HCT116 (cell line): ENCODE measurements at regions not wholly inside any gene's neighbourhood (a gene's known extent, or its start where the extent isn't known, plus 50 kb on each side); places are given as distances from the start of the nearest gene placed in this dataset.

Experiments
- ATAC-seq: fragments of 200-7000 bp; cut with Tn5 transposase; 2 replicates; pipeline ENCODE4 v1.9.1; 2020; ENCODE audit warnings: mild to moderate bottlenecking, moderate library complexity
- BruUV-seq: library from RNA; stranded (reverse); fragments of 400-500 nt; replicated peaks from 2 replicates; lab custom pipeline; 2021; lab: Mats Ljungman, UMichigan
- CTCF ChIA-PET: fragments of 300-600 bp; sonication (Branson Sonifier 250); formaldehyde crosslinking; loops from one replicate; lab custom pipeline; 2021; ENCODE audit warnings: antibody characterized with exemption; lab: Charles Lee
- POLR2A ChIA-PET: fragments of 300-600, 350-600 bp; sonication (Branson Sonifier 250); formaldehyde crosslinking; loops from one replicate; lab custom pipeline; 2021; ENCODE audit warnings: antibody characterized with exemption; lab: Charles Lee
- RAD21 ChIA-PET, 2 experiments: fragments of 300-600 bp; sonication (Branson Sonifier 250); formaldehyde crosslinking; loops; one replicate each; lab custom pipeline; 2023; ENCODE audit warnings: low total read pairs in 2 of 2; ENCODE audit not compliant: uncharacterized antibody in 2 of 2, unreplicated experiment in 2 of 2, low non-redundant PET in 1 of 2; lab: Charles Lee
- DNase-seq: peaks from one replicate; pipeline ENCODE4 v3.0.0-alpha.2; 2010; ENCODE audit warnings: low read depth, low spot score
- H2AFZ ChIP-seq: fragments of 200-600 bp; shearing (Covaris generic), sonication (generic); 2 replicates; pipeline ENCODE4 v1.6.1; 2017; ENCODE audit warnings: low read depth, mixed run types, mixed read lengths, antibody characterized with exemption, low read length; ENCODE audit not compliant: poor library complexity, severe bottlenecking
- H3K27ac ChIP-seq: 2 replicates; pipeline ENCODE4 v1.5.1; 2012; ENCODE audit warnings: low read depth, low read length
- H3K27me3 ChIP-seq: fragments of 200-600 bp; sonication (generic); 2 replicates; pipeline ENCODE4 v1.6.1; 2016; ENCODE audit warnings: mixed run types, low read length, mixed read lengths; ENCODE audit not compliant: insufficient read depth
- H3K36me3 ChIP-seq, 2 experiments: fragments of 200-500 bp in 1 of 2; fragments of 200-600 bp in 1 of 2; sonication (Bioruptor generic) in 1 of 2; sonication (generic) in 1 of 2; 2 replicates each; pipeline versions ENCODE4 v1.5.1 to v1.6.1; 2014 to 2016; ENCODE audit warnings: low read length in 2 of 2, inconsistent platforms in 1 of 2, mixed read lengths in 1 of 2, mixed run types in 1 of 2; ENCODE audit not compliant: insufficient read depth in 2 of 2, control insufficient read depth in 1 of 2
- H3K4me1 ChIP-seq, 2 experiments: fragments of 200-600 bp in 1 of 2; sonication (generic) in 1 of 2; 2 replicates each; pipeline versions ENCODE4 v1.5.1 to v1.6.1; 2012 to 2017; ENCODE audit warnings: low read length in 2 of 2, inconsistent platforms in 1 of 2, mild to moderate bottlenecking in 1 of 2, mixed read lengths in 1 of 2, mixed run types in 1 of 2, moderate library complexity in 1 of 2; ENCODE audit not compliant: insufficient read depth in 2 of 2, control insufficient read depth in 1 of 2
- H3K4me2 ChIP-seq: fragments of 200-600 bp; sonication (generic); 2 replicates; pipeline ENCODE4 v1.6.1; 2017; ENCODE audit warnings: mixed run types, low read length, mixed read lengths
- H3K4me3 ChIP-seq, 2 experiments: fragments of 200-600 bp in 1 of 2; sonication (generic) in 1 of 2; replicated peaks in 1 of 2; 2 replicates each; pipeline ENCODE4 v1.5.1; 2011 to 2016; ENCODE audit warnings: low read length in 2 of 2, control low read depth in 1 of 2, low read depth in 1 of 2, mild to moderate bottlenecking in 1 of 2, mixed read lengths in 1 of 2, mixed run types in 1 of 2
- H3K79me2 ChIP-seq: fragments of 200-600 bp; sonication (generic); 2 replicates; pipeline ENCODE4 v1.6.1; 2017; ENCODE audit warnings: mild to moderate bottlenecking, mixed run types, low read length, moderate library complexity, mixed read lengths; ENCODE audit not compliant: insufficient read depth
- H3K9ac ChIP-seq: fragments of 200-600 bp; sonication (generic); 2 replicates; pipeline ENCODE4 v1.6.1; 2016; ENCODE audit warnings: low read length, mixed read lengths
- H3K9me2 ChIP-seq: fragments of 200-600 bp; sonication (generic), shearing (Covaris generic); 2 replicates; pipeline ENCODE4 v1.6.1; 2017; ENCODE audit warnings: mixed run types, mild to moderate bottlenecking, moderate library complexity; ENCODE audit not compliant: insufficient read depth
- H3K9me3 ChIP-seq, 2 experiments: fragments of 200-500 bp in 1 of 2; fragments of 200-600 bp in 1 of 2; sonication (Bioruptor generic) in 1 of 2; sonication (generic) in 1 of 2; 2 replicates each; pipeline ENCODE4 v1.6.1; 2014 to 2017; ENCODE audit warnings: low read length in 2 of 2, mixed read lengths in 2 of 2, inconsistent platforms in 1 of 2, low read depth in 1 of 2, mild to moderate bottlenecking in 1 of 2, mixed run types in 1 of 2, moderate library complexity in 1 of 2; ENCODE audit not compliant: control insufficient read depth in 1 of 2, insufficient read depth in 1 of 2
- H4K20me1 ChIP-seq: fragments of 200-600 bp; sonication (generic), shearing (Covaris generic); 2 replicates; pipeline ENCODE4 v1.6.1; 2017; ENCODE audit warnings: mixed run types, mild to moderate bottlenecking, moderate library complexity; ENCODE audit not compliant: insufficient read depth
- ELF1 ChIP-seq: IDR thresholded peaks from 2 replicates; pipeline ENCODE4 v1.6.1; 2012; ENCODE audit warnings: low read depth, borderline replicate concordance
- EZH2 ChIP-seq: fragments of 200-600 bp; sonication (generic); IDR thresholded peaks from 2 replicates; pipeline ENCODE4 v1.6.1; 2017; ENCODE audit warnings: antibody characterized with exemption, mixed run types
- EZH2phosphoT487 ChIP-seq: fragments of 200-600 bp; IDR thresholded peaks from 2 replicates; pipeline ENCODE4 v1.6.1; 2018; ENCODE audit warnings: antibody characterized with exemption, borderline replicate concordance
- POLR2AphosphoS5 ChIP-seq: IDR thresholded peaks from 2 replicates; pipeline ENCODE4 v1.6.1; 2011; ENCODE audit warnings: mild to moderate bottlenecking, low read depth, low read length, moderate library complexity
- SIN3A ChIP-seq: IDR thresholded peaks from 2 replicates; pipeline ENCODE4 v1.6.1; 2012; ENCODE audit warnings: low read depth
- TCF7L2 ChIP-seq: IDR thresholded peaks from 2 replicates; pipeline ENCODE4 v1.7.0; 2011; ENCODE audit warnings: borderline replicate concordance, inconsistent platforms; ENCODE audit not compliant: insufficient read depth, insufficient read length; ENCODE audit errors: extremely low read depth
- YY1 ChIP-seq: IDR thresholded peaks from 2 replicates; pipeline ENCODE4 v1.6.1; 2011; ENCODE audit warnings: low read length, low read depth, moderate library complexity, mild to moderate bottlenecking; ENCODE audit not compliant: insufficient replicate concordance; ENCODE audit errors: extremely low read depth
- intact Hi-C: fragments of 100-400 bp; cut with micrococcal nuclease; formaldehyde crosslinking; loops from 2 replicates; pipeline ENCODE4 v1.10.0; 2022
- TF ChIP-seq, protein P1 (sequence below), 3 experiments: fragments of 200-600 bp in 1 of 3; sonication (generic) in 1 of 3; IDR thresholded peaks in 2 of 3; conservative IDR thresholded peaks in 1 of 3; 2 replicates each; pipeline ENCODE4 v1.5.1; 2012 to 2017; ENCODE audit warnings: low read depth in 2 of 3, low read length in 2 of 3, antibody characterized with exemption in 1 of 3, borderline replicate concordance in 1 of 3, control low read depth in 1 of 3, mild to moderate bottlenecking in 1 of 3, mixed read lengths in 1 of 3, mixed run types in 1 of 3, moderate library complexity in 1 of 3; ENCODE audit not compliant: insufficient read depth in 1 of 3
- TF ChIP-seq, protein P2 (sequence below): IDR thresholded peaks from 2 replicates; pipeline ENCODE4 v1.6.1; 2012; ENCODE audit warnings: low read depth
- TF ChIP-seq, protein P3 (sequence below): IDR thresholded peaks from 2 replicates; pipeline ENCODE4 v1.6.1; 2012
- TF ChIP-seq, protein P4 (sequence below): IDR thresholded peaks from 2 replicates; pipeline ENCODE4 v1.6.1; 2012
- TF ChIP-seq, protein P5 (sequence below): IDR thresholded peaks from 2 replicates; pipeline ENCODE4 v1.6.1; 2011; ENCODE audit warnings: mild to moderate bottlenecking, low read length, moderate library complexity; ENCODE audit not compliant: insufficient replicate concordance; ENCODE audit errors: extremely low read depth

DNA sequence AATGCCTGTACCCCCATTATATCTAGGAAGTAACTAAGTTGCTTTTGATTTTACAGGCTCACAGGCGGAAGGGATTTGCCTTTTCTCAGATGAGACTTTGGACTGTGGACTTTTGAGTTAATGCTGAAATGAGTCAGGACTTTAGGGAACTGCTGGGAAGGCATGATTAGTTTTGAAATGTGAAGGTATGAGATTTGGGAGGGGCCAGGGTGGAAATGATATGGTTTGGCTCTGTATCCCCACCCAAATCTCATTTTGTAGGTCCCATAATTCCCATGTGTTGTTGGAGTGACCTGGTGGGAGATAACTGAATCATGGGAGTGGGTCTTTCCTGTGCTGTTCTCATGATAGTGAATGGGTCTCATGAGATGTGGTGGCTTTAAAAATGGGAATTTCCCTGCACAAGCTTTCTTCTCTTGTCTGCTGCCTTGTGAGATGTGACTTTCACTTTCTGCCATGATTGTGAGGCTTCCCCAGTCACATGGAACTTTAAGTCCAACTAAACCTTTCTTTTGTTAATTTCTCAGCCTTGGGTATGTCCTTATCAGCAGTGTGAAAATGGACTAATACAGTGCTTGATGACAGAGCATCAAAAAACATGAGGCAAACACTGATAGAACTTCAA is 1119.5 kb downstream of the PLA2G4A start (continued):
- TF ChIP-seq, protein P1, sequence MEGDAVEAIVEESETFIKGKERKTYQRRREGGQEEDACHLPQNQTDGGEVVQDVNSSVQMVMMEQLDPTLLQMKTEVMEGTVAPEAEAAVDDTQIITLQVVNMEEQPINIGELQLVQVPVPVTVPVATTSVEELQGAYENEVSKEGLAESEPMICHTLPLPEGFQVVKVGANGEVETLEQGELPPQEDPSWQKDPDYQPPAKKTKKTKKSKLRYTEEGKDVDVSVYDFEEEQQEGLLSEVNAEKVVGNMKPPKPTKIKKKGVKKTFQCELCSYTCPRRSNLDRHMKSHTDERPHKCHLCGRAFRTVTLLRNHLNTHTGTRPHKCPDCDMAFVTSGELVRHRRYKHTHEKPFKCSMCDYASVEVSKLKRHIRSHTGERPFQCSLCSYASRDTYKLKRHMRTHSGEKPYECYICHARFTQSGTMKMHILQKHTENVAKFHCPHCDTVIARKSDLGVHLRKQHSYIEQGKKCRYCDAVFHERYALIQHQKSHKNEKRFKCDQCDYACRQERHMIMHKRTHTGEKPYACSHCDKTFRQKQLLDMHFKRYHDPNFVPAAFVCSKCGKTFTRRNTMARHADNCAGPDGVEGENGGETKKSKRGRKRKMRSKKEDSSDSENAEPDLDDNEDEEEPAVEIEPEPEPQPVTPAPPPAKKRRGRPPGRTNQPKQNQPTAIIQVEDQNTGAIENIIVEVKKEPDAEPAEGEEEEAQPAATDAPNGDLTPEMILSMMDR (IDR thresholded peaks at IDR 0.05 in 2 of 3, conservative IDR thresholded peaks at IDR 0.05 in 1 of 3; ENCODE audit: borderline replicate concordance in 1 of 3, insufficient read depth in 1 of 3, low read depth in 2 of 3, low read length in 2 of 3), result no peak
- TF ChIP-seq, protein P2, sequence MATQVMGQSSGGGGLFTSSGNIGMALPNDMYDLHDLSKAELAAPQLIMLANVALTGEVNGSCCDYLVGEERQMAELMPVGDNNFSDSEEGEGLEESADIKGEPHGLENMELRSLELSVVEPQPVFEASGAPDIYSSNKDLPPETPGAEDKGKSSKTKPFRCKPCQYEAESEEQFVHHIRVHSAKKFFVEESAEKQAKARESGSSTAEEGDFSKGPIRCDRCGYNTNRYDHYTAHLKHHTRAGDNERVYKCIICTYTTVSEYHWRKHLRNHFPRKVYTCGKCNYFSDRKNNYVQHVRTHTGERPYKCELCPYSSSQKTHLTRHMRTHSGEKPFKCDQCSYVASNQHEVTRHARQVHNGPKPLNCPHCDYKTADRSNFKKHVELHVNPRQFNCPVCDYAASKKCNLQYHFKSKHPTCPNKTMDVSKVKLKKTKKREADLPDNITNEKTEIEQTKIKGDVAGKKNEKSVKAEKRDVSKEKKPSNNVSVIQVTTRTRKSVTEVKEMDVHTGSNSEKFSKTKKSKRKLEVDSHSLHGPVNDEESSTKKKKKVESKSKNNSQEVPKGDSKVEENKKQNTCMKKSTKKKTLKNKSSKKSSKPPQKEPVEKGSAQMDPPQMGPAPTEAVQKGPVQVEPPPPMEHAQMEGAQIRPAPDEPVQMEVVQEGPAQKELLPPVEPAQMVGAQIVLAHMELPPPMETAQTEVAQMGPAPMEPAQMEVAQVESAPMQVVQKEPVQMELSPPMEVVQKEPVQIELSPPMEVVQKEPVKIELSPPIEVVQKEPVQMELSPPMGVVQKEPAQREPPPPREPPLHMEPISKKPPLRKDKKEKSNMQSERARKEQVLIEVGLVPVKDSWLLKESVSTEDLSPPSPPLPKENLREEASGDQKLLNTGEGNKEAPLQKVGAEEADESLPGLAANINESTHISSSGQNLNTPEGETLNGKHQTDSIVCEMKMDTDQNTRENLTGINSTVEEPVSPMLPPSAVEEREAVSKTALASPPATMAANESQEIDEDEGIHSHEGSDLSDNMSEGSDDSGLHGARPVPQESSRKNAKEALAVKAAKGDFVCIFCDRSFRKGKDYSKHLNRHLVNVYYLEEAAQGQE, result no peak
- TF ChIP-seq EZH2 (no peak), TCF7L2 (no peak)
- TF ChIP-seq, protein P3, sequence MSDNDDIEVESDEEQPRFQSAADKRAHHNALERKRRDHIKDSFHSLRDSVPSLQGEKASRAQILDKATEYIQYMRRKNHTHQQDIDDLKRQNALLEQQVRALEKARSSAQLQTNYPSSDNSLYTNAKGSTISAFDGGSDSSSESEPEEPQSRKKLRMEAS, result no peak
- TF ChIP-seq, protein P4, sequence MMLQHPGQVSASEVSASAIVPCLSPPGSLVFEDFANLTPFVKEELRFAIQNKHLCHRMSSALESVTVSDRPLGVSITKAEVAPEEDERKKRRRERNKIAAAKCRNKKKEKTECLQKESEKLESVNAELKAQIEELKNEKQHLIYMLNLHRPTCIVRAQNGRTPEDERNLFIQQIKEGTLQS, result no peak

DNA sequence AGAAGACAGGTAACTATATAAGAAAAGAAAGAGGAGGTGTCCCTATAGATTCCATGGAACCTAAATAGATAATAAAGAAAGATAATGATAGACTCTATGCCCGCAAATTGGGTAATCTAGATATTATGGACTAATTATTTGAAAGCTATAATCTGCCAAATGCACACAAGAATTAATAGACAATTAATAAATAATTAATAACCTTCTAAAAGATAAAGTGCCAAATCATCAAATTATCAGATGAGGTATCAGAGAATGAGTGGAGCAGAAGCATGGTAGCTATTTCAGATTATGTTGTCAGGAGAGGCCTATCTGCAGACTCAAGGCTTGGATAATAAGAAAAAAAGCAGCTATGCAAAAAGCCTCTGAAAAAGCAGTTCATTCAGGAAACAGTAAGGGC is 1120.8 kb downstream of the PLA2G4A start:
- intact Hi-C loops, result no loop called here
- ATAC-seq, result no peak
- TF ChIP-seq, protein P5, sequence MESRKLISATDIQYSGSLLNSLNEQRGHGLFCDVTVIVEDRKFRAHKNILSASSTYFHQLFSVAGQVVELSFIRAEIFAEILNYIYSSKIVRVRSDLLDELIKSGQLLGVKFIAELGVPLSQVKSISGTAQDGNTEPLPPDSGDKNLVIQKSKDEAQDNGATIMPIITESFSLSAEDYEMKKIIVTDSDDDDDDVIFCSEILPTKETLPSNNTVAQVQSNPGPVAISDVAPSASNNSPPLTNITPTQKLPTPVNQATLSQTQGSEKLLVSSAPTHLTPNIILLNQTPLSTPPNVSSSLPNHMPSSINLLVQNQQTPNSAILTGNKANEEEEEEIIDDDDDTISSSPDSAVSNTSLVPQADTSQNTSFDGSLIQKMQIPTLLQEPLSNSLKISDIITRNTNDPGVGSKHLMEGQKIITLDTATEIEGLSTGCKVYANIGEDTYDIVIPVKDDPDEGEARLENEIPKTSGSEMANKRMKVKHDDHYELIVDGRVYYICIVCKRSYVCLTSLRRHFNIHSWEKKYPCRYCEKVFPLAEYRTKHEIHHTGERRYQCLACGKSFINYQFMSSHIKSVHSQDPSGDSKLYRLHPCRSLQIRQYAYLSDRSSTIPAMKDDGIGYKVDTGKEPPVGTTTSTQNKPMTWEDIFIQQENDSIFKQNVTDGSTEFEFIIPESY, result no peak
- no peak for TF ChIP-seq SIN3A
- TF ChIP-seq, protein P4, result no peak
- no peak for TF ChIP-seq ELF1
- TF ChIP-seq EZH2phosphoT487, result no peak
- TF ChIP-seq POLR2AphosphoS5, result no peak
- no peak for TF ChIP-seq YY1

More for the DNA sequence above, 1120.8 kb downstream of the PLA2G4A start:
- Histone ChIP-seq H3K79me2 (no peaks in the 10 kb centered on the region), H3K4me1 (no peaks in the 10 kb centered on the region), H3K36me3 (no peaks in the 10 kb centered on the region), H2AFZ (no peak overlapping the region), H3K9ac (no peak overlapping the region), H3K4me3 (no peak overlapping the region), H3K4me2 (no peak overlapping the region), H3K27me3 (no peaks in the 10 kb centered on the region), H3K9me2 (no peaks in the 10 kb centered on the region), H3K27ac (no peak overlapping the region), H4K20me1 (no peaks in the 10 kb centered on the region), H3K9me3 (peaks cover 0 to 6% of the 10 kb centered on the region in 2 experiments; a peak in 1 of 4 replicates)
- ChIA-PET CTCF (no interaction called here), POLR2A (no interaction called here), RAD21 (no interaction called here)
- DNase-seq, result no peak
- BruUV-seq, result no TSS peak
